Dedifferentiated amniotic fluid mesenchymal stem cell (primary cell): ENCODE measurements at regions not wholly inside any gene's neighbourhood (a gene's known extent, or its start where the extent isn't known, plus 50 kb on each side); places are given as distances from the start of the nearest gene placed in this dataset.

ENCODE experiments used
- DNase-seq: peaks from one replicate; pipeline ENCODE4 v3.0.0-alpha.2; 2016; ENCODE audit errors: extremely low spot score

DNA sequence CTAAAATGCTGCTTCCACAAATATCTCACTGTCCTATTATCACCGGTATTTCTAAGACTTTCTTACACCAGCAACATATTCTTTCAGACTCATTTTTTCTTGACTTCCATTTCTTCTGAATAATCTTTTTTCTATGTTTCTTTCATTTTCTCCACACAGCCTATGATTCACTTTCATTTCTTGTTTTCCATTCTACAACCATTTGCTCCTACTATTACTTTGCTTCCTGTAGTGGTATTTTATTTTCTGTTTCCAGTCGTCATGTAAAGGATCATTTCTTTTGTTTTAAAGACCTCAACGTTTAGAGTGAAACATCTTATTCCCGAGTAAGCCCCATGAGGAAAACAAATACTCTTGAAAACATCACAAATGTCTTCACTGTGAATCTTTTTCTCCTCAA is 182.2 kb upstream of the MDGA2 start:
- no peak for DNase-seq

DNA sequence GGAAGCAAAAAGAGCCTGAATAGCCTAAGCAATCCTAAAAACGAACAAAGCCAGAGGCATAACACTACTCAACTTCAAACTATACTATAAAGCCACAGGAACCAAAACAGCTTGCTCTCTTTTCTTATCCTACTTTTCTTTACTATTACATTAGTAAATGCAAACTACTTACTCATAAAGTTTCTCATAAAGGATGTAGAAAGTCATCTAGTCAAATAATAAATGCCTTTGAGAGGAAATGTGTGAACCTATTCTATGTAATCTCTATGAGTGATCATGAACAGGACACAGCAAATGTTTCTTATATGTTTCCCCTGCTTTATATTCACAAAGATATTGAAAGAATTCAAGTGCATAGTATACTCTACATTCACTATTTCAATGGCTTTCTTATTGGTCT is 176.9 kb upstream of the MDGA2 start:
- DNase-seq = no peak

DNA sequence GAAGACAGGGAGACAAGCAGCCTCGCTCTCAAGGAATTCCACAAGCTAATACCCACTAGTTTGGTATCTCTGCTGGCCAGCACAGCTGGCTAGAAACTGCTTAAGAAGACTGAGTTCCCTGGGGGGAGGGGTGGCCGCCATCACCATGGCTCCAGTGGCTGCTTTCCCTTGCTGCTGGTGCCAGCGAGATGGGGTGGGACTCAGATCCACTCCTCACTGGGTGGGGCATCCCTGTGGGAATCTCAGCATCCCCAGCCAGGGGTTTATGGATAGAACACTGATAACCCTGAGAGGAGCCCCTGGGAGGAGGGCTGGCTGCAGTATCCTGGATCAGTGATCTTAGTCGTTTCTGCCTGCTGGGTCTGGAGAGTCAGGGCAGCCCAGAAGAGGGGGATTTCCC is 170.6 kb upstream of the MDGA2 start:
- DNase-seq = no peak

DNA sequence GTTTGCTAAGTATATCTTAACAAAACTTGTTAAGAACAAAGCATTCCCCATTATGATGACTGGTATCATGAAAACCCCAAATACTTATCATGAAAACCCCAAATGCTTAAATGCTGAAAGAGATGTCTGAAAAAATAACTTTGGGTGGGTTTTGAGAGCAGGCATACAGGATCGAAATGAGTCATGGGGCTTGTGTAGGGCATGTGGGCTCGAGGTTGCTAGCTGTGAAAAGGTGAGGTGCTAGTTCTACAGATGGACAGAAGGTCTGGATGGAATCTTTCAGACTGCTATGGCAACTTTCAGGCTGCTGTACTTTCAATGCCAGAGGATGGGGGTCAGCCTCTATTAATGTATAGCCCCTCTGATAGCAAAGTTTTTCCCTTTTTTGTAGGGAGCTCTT is 167.8 kb upstream of the MDGA2 start:
- no peak for DNase-seq

DNA sequence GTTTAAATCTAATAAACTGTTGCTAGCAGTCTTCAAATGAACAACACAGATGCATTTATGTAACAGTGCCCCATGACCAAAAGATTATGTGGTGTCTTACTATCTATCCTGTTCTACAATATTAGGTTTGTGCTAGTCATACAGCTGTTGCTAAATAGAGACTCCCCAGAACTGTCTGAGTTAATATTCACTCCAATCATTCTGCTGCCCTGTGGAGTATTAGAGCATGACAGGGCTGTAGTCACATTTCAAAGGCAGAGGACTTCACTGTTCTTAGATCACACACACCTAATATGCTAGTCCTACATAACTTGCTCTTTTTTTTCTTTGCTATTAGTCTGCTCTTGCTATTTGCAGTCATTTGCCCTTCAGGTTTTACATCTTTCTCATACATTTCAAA is 157.6 kb upstream of the MDGA2 start:
- no peak for DNase-seq

DNA sequence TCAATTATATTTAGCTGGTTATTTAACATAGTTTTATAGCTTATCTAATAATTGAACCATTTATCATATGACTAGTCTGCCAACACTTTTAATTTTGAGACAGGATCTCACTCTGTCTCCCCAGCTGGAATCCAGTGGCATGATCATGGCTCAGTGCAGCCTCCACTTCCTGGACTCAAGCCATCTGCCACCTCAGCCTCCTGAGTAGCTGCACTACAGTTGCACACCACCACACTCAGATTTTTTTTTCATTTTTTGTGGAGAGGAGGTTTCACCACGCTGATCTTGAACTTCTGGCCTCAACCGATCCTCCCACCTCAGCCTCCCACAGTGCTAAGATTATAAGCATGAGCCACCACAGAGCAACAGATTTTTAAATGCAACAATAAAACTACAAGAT is 151.4 kb upstream of the MDGA2 start:
- DNase-seq = no peak

DNA sequence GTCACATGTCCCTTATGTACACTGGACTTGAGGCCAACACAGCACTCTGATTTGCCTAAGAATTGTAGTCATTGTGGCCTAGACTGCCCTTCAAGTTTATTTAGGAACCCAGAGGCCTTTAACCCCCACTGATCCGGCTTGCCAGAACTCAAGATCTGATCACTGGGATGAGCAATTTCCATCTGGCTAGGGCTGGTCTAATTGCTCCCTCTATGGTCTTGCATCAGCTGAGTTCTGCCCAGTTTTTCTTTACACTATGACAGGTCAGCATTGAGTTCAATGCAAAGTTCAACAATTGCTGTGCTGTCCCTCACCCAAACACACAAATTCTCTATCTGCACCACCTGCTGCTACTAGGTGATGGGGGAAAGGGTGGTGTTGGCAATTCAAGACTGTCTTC is 146.9 kb upstream of the MDGA2 start:
- DNase-seq = no peak

DNA sequence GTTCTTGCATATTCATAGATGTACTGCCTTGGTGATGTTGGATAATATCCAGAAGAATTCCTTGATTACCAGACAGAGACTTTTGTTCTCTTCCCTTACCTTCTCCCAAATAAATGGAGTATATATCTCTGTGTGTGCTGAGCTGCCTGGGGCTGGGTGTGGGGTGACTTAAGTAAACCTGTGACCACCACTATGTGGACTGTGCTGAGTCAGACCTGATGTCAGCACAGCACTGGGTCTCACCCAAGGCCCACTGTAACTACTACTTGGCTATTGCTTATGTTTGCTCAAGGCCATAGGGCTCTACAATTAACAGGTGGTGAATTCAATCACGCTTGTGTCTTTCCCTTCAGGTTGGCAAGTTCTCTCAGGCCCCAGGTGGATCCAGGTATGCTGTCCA is 145.7 kb upstream of the MDGA2 start:
- no peak for DNase-seq

DNA sequence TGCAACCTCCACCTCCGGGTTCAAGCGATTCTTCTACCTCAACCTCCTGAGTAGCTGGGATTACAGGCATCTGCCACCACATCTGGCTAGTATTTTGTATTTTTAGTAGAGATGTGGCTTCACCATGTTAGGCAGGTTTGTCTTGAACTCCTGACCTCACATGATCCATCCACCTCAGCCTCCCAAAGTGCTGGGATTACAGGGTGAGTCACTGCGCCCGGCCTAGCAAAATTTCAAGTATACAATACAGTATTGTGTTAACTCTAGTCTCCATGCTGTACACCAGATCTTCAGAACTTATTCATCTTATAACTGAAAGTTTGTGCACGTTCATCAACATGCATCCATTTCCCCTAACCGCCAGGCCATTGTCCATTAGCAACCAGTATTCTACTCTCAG is 115.1 kb upstream of the MDGA2 start:
- no peak for DNase-seq

DNA sequence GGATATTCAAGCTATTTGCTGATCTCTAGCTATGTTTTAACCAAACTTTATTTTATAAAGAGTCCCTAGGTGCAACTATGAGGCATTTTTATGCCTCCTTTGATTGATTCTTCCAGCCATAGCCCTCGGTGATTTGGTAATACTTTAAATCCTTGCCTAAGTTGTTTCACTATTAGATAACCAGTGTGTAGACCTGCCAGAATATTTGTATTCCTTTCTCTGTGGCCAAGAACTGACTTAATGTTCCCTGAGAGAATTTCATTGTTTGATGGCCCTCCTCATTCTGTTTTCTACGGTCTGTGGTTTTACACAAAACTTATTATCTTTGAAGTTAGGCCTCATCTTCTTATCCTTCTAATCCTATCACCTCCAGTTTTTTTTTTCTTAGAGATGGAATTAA is 109.7 kb upstream of the MDGA2 start:
- no peak for DNase-seq

DNA sequence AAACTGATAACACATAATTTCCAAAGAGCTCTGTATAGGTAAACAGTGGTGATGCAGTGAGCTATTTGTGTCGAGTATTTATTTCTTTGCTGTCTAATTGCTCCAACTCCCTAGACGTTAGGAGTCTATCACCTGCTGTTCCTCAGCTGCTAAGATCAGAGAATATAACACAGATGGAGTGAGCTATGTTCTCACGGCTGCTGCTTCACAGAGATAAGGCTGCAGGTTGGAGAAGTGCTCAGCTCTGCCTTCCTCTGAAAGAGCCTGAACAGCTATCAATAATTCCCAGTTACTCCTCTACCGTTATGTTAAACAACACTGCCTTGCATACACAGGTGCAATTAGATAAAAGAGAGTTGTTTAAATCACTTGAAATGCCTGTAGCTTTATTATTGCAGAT is 103.2 kb upstream of the MDGA2 start:
- no peak for DNase-seq

DNA sequence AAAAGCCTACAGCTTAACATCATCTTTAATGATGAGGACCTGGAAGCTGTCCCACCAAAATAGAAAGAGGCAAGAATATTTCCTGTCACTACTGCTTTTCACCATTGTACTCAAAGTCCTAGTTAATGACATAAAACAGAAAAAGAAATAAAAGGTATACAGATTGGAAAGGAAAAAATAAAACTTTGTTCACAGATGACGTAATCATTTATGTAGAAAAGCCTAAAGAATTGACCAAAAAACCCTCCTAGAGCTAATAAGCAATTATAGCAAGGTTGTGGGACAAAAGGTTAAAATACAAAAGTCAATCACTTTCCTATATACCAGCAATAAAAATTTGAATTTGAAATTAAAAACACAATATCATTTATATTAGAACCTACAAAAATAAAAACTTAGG is 97.2 kb upstream of the MDGA2 start:
- DNase-seq = no peak

DNA sequence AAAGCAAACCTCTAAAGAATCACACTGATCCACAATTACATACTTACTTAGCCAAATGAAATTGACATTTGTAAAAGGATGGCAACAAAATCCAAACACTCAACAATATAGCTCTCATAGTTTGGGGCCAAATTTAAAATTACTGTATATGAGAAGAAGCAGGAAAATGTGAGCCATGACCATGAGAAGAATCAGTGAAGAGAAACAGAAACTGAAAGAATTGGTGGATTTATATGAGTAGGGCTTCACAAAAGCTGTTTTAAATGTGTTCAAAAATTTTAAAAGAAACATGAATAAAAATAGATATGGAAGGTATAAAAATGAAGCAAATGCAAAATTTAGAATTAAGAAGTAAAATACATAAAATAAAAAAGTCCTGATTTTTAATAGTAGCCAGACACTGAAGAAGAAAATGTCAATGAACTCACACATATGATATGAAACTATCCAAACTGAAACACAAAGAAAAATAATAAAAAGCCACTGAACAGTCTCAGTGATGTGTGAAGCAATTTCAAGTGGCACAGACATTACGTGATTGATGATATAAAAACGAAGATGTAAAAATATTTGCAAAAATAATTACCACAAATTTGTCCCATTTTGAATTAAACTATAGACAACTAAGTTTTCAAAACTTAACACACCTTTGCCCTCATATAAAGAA is 87.9 kb upstream of the MDGA2 start:
- no peak for DNase-seq

DNA sequence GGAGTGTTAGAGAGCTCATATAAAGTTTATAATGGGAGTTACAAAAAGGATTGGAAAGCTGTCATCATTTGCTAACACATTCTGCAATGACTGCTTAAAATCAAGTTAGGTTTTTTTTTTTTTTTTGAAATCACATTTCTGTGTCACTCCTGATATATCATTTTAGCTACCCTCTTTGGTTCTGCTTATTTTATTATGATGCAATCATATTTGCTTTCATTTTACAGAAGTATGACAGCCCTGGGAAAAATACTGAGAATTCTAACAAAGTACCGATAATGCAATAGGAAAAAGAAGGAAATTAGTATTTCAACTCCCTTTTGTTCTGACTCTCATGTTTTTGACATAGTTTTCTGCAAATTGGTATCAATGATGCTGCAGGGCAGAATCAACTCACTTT is 71.6 kb upstream of the MDGA2 start:
- DNase-seq = no peak

DNA sequence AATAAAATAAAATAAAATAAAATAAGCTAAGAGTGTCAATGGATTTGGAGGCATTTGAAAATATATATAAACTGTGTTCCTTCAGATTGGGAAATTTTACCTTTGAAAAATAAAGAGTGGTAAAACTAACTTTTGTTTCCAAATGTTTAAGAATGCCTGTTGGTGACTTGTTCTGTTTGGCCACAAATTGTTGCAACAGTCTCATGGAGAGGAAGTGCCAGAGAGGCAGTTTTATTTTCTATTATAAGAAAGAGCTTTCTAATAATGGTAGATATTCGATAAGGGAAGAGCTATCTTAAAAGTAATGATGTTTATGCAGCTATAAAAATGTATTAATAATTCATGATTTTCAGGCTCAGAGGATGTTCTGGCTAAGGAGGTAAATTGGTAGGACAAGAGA is 68.8 kb upstream of the MDGA2 start:
- no peak for DNase-seq

DNA sequence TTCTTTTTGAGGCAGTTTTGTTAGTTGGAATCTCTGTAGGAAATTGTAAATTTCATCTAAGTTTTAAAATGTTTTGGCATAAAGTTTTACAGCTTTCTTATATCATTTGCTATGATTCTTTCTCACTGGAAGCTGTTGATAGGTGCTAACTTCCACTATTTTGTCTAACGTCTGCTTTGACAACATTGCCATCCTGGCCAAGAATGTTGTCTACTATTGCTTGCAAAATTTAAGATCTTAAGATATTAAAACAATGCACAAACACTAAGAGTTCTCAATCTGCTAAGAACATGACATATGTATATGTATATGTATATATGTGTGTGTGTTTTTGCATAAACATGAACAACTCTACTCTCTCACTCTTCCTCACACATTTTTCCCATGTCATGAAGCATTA is 64.1 kb upstream of the MDGA2 start:
- no peak for DNase-seq

DNA sequence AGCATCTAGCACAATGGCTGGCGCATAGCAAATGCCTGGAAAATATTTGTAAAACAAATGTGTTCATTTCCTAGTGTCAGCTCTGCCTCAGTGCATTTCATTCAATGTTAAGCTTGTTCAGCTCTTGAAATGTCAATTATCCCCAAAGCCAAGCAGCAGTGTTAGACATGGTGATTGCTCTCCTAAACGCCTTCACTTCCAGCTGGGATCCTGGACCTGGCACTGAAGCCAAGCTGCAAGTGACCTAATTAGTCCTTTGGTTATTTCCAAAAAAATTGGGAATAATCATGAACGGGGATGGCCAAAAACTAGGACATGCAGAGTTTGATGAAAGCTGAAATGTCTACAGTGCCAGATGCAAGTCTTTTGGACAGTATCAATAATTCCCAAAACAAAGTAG is 54.9 kb upstream of the MDGA2 start:
- DNase-seq = no peak
